Keratinocyte (primary cell): ENCODE measurements at regions not wholly inside any gene's neighbourhood (a gene's known extent, or its start where the extent isn't known, plus 50 kb on each side); places are given as distances from the start of the nearest gene placed in this dataset.

Experiments used
- DNase-seq: peaks from one replicate; pipeline ENCODE4 v3.0.0-alpha.2; 2011; ENCODE audit warnings: low read depth, missing footprints, low spot score
- FAIRE-seq: peaks from 2 replicates; lab custom pipeline; 2011; peaks lifted over from hg19 to GRCh38; lab: Jason Lieb, UNC
- H2AFZ ChIP-seq: 2 replicates; pipeline ENCODE4 v1.6.0; 2012; ENCODE audit warnings: low read length, control low read depth, inconsistent platforms; ENCODE audit not compliant: control insufficient read depth
- H3K27ac ChIP-seq: 2 replicates; pipeline ENCODE4 v1.5.1; 2011; ENCODE audit warnings: low read length; ENCODE audit not compliant: control insufficient read depth, insufficient read depth
- H3K27me3 ChIP-seq: 3 replicates; pipeline ENCODE4 v1.6.0; 2011; ENCODE audit warnings: low read length; ENCODE audit not compliant: control insufficient read depth, insufficient read depth; ENCODE audit errors: extremely low read depth
- H3K36me3 ChIP-seq, 2 experiments: 2 replicates in 1 of 2; 3 replicates in 1 of 2; pipeline ENCODE4 v1.5.1; 2011; ENCODE audit warnings: low read length in 2 of 2, mild to moderate bottlenecking in 1 of 2; ENCODE audit not compliant: control insufficient read depth in 2 of 2, insufficient read depth in 2 of 2; ENCODE audit errors: extremely low read depth in 1 of 2
- H3K4me1 ChIP-seq: 3 replicates; pipeline ENCODE4 v1.5.1; 2011; ENCODE audit warnings: low read length; ENCODE audit not compliant: control insufficient read depth, insufficient read depth; ENCODE audit errors: extremely low read depth
- H3K4me2 ChIP-seq: 3 replicates; pipeline ENCODE4 v1.6.0; 2011; ENCODE audit warnings: low read depth, low read length; ENCODE audit not compliant: control insufficient read depth, insufficient read depth; ENCODE audit errors: extremely low read depth
- H3K4me3 ChIP-seq, 3 experiments: fragments of 200-600 bp in 1 of 3; sonication (generic) in 1 of 3; 2 replicates in 2 of 3; 3 replicates in 1 of 3; pipeline ENCODE4 v1.5.1; 2011 to 2016; ENCODE audit warnings: low read length in 3 of 3, mild to moderate bottlenecking in 3 of 3, control low read depth in 2 of 3, inconsistent platforms in 1 of 3, low read depth in 1 of 3, mixed read lengths in 1 of 3, mixed run types in 1 of 3, moderate library complexity in 1 of 3; ENCODE audit not compliant: control insufficient read depth in 2 of 3, insufficient read depth in 2 of 3; ENCODE audit errors: extremely low read depth in 1 of 3
- H3K79me2 ChIP-seq: 2 replicates; pipeline ENCODE4 v1.6.0; 2012; ENCODE audit warnings: low read length; ENCODE audit not compliant: control insufficient read depth, insufficient read depth
- H3K9ac ChIP-seq: 3 replicates; pipeline ENCODE4 v1.6.0; 2011; ENCODE audit warnings: low read length; ENCODE audit not compliant: control insufficient read depth, insufficient read depth; ENCODE audit errors: extremely low read depth
- H3K9me1 ChIP-seq: 3 replicates; pipeline ENCODE4 v1.6.0; 2011; ENCODE audit warnings: low read length; ENCODE audit not compliant: control insufficient read depth, insufficient read depth; ENCODE audit errors: extremely low read depth
- H3K9me3 ChIP-seq: 2 replicates; pipeline ENCODE4 v1.5.1; 2012; ENCODE audit warnings: low read depth, low read length; ENCODE audit not compliant: control insufficient read depth
- H4K20me1 ChIP-seq: 3 replicates; pipeline ENCODE4 v1.6.0; 2011; ENCODE audit warnings: low read length; ENCODE audit not compliant: control insufficient read depth, insufficient read depth; ENCODE audit errors: extremely low read depth
- EZH2 ChIP-seq: IDR thresholded peaks from one replicate; pipeline ENCODE4 v1.6.1; 2012; ENCODE audit warnings: inconsistent platforms, mild to moderate bottlenecking, low read length, moderate library complexity
- dilution Hi-C: fragments of 300-500 bp; cut with MboI; formaldehyde crosslinking; loops from one replicate; pipeline ENCODE4 v1.7.0; 2020; ENCODE audit warnings: low sequenced_read_pairs; ENCODE audit not compliant: extremely low pct_ligation_motif_present
- TF ChIP-seq, protein P1 (sequence below), 3 experiments: IDR thresholded peaks in 1 of 3; conservative IDR thresholded peaks in 1 of 3; optimal IDR thresholded peaks in 1 of 3; 2 replicates in 2 of 3; 3 replicates in 1 of 3; pipeline versions ENCODE3 to v1.5.1; 2011; ENCODE audit warnings: low read length in 3 of 3, mild to moderate bottlenecking in 3 of 3, moderate library complexity in 2 of 3, control low read depth in 1 of 3, inconsistent platforms in 1 of 3; ENCODE audit not compliant: insufficient read depth in 2 of 3; ENCODE audit errors: extremely low read depth in 1 of 3

DNA sequence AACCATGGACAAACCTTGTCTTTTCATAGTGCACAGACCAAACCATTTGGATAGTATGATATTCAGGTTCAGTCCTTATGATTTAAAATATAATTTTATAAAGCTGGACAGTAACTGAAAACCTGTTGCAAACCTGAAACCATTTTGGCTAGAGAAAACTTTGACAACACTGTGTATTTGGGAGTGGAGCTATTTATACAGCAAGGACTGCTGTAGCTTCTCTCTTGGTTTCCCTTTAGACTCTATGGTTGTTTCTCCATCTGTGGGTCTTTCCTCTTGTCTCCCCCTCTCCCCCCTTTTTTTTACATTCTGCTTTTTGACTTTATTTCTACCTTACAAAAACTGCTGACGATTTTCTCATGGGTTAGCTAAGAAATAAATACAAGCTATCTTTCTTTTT lies 581.7 kb downstream of the SLC4A3 start:
- Histone ChIP-seq H3K4me2 (no peak overlapping the region), H4K20me1 (no peaks in the 10 kb centered on the region), H3K79me2 (no peaks in the 10 kb centered on the region), H3K9me3 (no peaks in the 10 kb centered on the region), H3K9me1 (no peaks in the 10 kb centered on the region), H3K36me3 (no peaks in the 10 kb centered on the region), H3K4me3 (no peak overlapping the region), H3K9ac (no peak overlapping the region), H3K27me3 (no peaks in the 10 kb centered on the region), H2AFZ (no peak overlapping the region), H3K27ac (no peak overlapping the region), H3K4me1 (no peaks in the 10 kb centered on the region)
- DNase-seq (no peak), FAIRE-seq (no peak)
- dilution Hi-C loops = no loop called here
- no peak for TF ChIP-seq EZH2
- TF ChIP-seq, protein P1, sequence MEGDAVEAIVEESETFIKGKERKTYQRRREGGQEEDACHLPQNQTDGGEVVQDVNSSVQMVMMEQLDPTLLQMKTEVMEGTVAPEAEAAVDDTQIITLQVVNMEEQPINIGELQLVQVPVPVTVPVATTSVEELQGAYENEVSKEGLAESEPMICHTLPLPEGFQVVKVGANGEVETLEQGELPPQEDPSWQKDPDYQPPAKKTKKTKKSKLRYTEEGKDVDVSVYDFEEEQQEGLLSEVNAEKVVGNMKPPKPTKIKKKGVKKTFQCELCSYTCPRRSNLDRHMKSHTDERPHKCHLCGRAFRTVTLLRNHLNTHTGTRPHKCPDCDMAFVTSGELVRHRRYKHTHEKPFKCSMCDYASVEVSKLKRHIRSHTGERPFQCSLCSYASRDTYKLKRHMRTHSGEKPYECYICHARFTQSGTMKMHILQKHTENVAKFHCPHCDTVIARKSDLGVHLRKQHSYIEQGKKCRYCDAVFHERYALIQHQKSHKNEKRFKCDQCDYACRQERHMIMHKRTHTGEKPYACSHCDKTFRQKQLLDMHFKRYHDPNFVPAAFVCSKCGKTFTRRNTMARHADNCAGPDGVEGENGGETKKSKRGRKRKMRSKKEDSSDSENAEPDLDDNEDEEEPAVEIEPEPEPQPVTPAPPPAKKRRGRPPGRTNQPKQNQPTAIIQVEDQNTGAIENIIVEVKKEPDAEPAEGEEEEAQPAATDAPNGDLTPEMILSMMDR (optimal IDR thresholded peaks at IDR 0.05 in 1 of 3, IDR thresholded peaks at IDR 0.05 in 1 of 3, conservative IDR thresholded peaks at IDR 0.05 in 1 of 3; ENCODE audit: extremely low read depth in 1 of 3, insufficient read depth in 2 of 3, low read length in 3 of 3) = no peak

GRCh38 chr2:220209751-220210150 lies 582.3 kb downstream of the SLC4A3 start:
- Histone ChIP-seq H3K4me2 (no peak overlapping the region), H2AFZ (no peak overlapping the region)
- dilution Hi-C loops = no loop called here

More at GRCh38 chr2:220209751-220210150, 582.3 kb downstream of the SLC4A3 start:
- no peaks in the 10 kb centered on the region for H3K36me3 ChIP-seq
- no peak for FAIRE-seq
- no peak for TF ChIP-seq EZH2
- TF ChIP-seq, protein P1 (optimal IDR thresholded peaks at IDR 0.05 in 1 of 3, IDR thresholded peaks at IDR 0.05 in 1 of 3, conservative IDR thresholded peaks at IDR 0.05 in 1 of 3; ENCODE audit: extremely low read depth in 1 of 3, insufficient read depth in 2 of 3, low read length in 3 of 3) = no peak
- H3K79me2 ChIP-seq = no peaks in the 10 kb centered on the region
- H3K4me3 ChIP-seq = no peak overlapping the region
- H3K27me3 ChIP-seq = no peaks in the 10 kb centered on the region
- no peaks in the 10 kb centered on the region for H4K20me1 ChIP-seq
- H3K9me3 ChIP-seq = no peaks in the 10 kb centered on the region
- no peak overlapping the region for H3K9ac ChIP-seq
- no peak overlapping the region for H3K27ac ChIP-seq
- H3K4me1 ChIP-seq = no peaks in the 10 kb centered on the region
- DNase-seq = no peak
- no peaks in the 10 kb centered on the region for H3K9me1 ChIP-seq
